ENCODE measurements at regions not wholly inside any gene's neighbourhood (a gene's known extent, or its start where the extent isn't known, plus 50 kb on each side); places are given as distances from the start of the nearest gene placed in this dataset.

DNA sequence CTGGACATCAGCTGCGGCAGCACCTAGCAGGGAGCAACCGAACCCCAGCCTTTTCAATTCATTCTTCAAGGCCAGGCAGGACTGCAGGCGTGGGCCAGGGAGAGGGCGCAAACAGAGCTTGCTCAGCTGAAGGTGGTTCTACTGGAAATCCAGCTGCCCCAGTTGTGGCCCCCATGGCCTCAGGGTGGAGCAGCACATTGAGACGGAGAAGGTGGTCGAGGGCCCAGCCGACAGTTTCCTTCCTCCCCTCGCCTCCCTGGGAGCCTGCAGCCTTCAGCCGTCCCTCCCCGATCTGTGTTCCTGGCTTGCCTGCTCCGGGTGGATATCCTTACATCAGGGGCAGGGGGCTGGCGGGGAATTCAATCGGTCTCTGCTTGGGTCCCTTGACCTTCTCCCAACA, 217.8 kb downstream of the ANKRD60 start:
- ATAC-seq: no peak
- intact Hi-C loops (cut with DNase I): no loop called here

DNA sequence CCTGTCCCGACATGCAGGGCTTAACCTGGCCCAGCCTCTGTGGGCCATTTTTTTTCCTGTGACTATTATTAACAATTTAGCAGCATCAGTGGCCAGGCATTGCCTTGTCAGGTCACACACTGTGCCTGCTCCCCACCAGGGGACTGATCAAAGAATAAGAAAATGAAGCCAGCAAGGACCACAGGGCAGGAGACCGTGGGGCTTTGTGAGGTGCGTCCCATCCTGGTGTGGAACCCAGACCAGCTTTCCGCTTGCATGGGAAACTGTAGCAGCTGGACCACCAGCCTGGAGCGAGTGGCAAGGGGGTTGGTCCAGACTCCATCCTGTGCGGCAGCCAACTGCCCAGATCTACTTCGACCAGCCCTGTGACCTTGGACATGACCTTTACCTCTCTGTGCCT, 218.3 kb downstream of the ANKRD60 start:
- Histone ChIP-seq H3K27me3 (ENCODE audit: low read depth) (peaks cover 8% of the 10 kb centered on the region), H3K27ac (no peak overlapping the region), H3K36me3 (no peaks in the 10 kb centered on the region), H3K4me1 (no peaks in the 10 kb centered on the region), H3K4me3 (no peak overlapping the region), H3K9me3 (no peaks in the 10 kb centered on the region)
- no peak for TF ChIP-seq CTCF (IDR thresholded peaks at IDR 0.05)
- DNase-seq (no peak), ATAC-seq (no peak)
- intact Hi-C loops (cut with DNase I): no loop called here

More for the DNA sequence above, 217.8 kb downstream of the ANKRD60 start:
- Histone ChIP-seq H3K4me1 (no peaks in the 10 kb centered on the region), H3K27me3 (ENCODE audit: low read depth) (peaks cover 8% of the 10 kb centered on the region), H3K27ac (no peak overlapping the region), H3K4me3 (no peak overlapping the region), H3K36me3 (no peaks in the 10 kb centered on the region), H3K9me3 (no peaks in the 10 kb centered on the region)
- TF ChIP-seq CTCF (IDR thresholded peaks at IDR 0.05): no peak
- DNase-seq: no peak

- Histone ChIP-seq H3K27me3 (ENCODE audit: low read depth) (peaks cover 8% of the 10 kb centered on the region), H3K27ac (no peak overlapping the region), H3K9me3 (no peaks in the 10 kb centered on the region), H3K36me3 (no peaks in the 10 kb centered on the region), H3K4me3 (no peak overlapping the region), H3K4me1 (no peaks in the 10 kb centered on the region)
- no peak for ATAC-seq
- TF ChIP-seq CTCF (IDR thresholded peaks at IDR 0.05): no peak
- intact Hi-C loops (cut with DNase I): no loop called here
- DNase-seq: no peak
Measured at GRCh38 chr20:58008866-58009265, 219.6 kb downstream of the ANKRD60 start.

GRCh38 chr20:58008413-58008812, 220.0 kb downstream of the ANKRD60 start:
- TF ChIP-seq CTCF (IDR thresholded peaks at IDR 0.05): no peak
- Histone ChIP-seq H3K4me1 (no peaks in the 10 kb centered on the region), H3K9me3 (no peaks in the 10 kb centered on the region), H3K27ac (no peak overlapping the region), H3K36me3 (no peaks in the 10 kb centered on the region), H3K4me3 (no peak overlapping the region), H3K27me3 (ENCODE audit: low read depth) (peaks cover 8% of the 10 kb centered on the region)
- intact Hi-C loops (cut with DNase I): no loop called here
- ATAC-seq: no peak
- DNase-seq: peak; percentile 25

DNA sequence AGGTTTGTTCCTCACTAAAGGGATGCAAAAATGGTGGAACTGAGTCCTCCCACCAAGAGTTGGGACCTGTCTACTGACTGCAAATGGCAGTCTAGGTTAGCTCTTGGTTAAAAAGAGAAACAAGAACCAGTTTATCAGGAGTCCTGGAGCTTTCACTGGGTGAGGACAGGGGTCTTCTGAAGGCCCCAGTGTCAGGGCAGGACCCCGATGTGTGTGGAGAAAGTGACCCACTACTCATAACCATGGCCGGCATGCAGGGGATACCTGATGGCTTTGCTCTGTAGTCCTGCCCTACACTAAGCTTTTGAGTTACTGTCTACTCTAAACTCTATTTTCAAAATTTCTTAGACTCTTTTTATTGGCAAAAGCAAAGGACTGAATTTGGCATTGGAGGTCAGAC, 220.5 kb downstream of the ANKRD60 start:
- no peak for ATAC-seq
- peak; percentile 8 for DNase-seq
- Histone ChIP-seq H3K27ac (no peak overlapping the region), H3K36me3 (no peaks in the 10 kb centered on the region), H3K4me1 (no peaks in the 10 kb centered on the region), H3K4me3 (no peak overlapping the region), H3K27me3 (ENCODE audit: low read depth) (peaks cover 8% of the 10 kb centered on the region), H3K9me3 (no peaks in the 10 kb centered on the region)
- no peak for TF ChIP-seq CTCF (IDR thresholded peaks at IDR 0.05)
- intact Hi-C loops (cut with DNase I): no loop called here
